Epithelial cell of proximal tubule (primary cell): ENCODE measurements at regions not wholly inside any gene's neighbourhood (a gene's known extent, or its start where the extent isn't known, plus 50 kb on each side); places are given as distances from the start of the nearest gene placed in this dataset.

ENCODE experiments used
- DNase-seq: peaks from one replicate; pipeline ENCODE4 v3.0.0-alpha.2; 2011; ENCODE audit warnings: low read depth
- H3K4me3 ChIP-seq: 2 replicates; pipeline ENCODE4 v1.5.1; 2011; ENCODE audit warnings: low read depth, mild to moderate bottlenecking, low read length
- CTCF ChIP-seq: conservative IDR thresholded peaks from 2 replicates; pipeline ENCODE4 v1.5.1; 2012; ENCODE audit warnings: low read depth, mild to moderate bottlenecking, low read length

GRCh38 chr5:76030343-76030742 is 52.8 kb upstream of the SV2C start:
- no peak overlapping the region for H3K4me3 ChIP-seq
- no peak for DNase-seq
- TF ChIP-seq CTCF, result no peak

DNA sequence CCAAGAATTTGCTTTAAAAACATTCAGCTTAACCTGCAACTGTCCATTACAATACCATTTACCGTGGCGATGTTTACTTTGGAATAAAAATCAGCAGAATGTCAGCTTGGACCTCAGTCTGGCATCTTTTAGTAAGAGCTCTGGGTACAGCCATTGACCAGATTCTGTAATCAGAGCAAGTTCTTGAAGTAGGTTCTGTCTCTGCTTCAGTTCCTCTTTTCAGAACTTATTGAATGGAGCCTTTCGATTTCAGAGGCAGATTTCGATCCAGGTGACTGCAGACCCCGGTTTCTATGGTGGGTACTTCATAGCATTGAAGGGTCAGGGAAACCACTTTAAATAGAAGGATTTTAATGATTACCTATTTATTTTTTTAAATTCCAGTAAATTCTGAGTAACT is 53.4 kb upstream of the SV2C start:
- no peak overlapping the region for H3K4me3 ChIP-seq
- DNase-seq, result no peak
- TF ChIP-seq CTCF, result no peak

GRCh38 chr5:76025790-76026189 is 57.4 kb upstream of the SV2C start:
- no peak overlapping the region for H3K4me3 ChIP-seq
- no peak for TF ChIP-seq CTCF
- DNase-seq, result no peak

DNA sequence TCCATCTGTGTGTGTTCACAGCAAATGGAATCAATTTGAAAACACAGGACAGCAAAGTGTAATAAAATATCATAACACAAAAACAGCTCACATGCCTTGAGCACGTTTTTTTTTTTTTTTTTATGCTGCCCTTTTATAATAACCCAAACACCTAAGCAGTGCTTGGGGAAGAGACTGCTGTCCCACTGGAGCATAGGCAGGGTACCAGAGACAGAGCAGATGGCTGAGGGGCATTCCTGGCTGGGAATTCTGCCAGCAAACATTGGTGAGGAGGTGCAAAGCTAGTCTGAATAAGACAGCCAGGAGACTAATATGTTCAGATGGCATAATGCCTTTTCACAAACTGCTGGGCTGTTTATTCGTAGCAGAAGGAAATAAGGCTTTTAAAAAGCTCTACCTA is 58.1 kb upstream of the SV2C start:
- no peak for TF ChIP-seq CTCF

GRCh38 chr5:76022611-76023010 is 60.6 kb upstream of the SV2C start:
- no peak for DNase-seq
- TF ChIP-seq CTCF, result no peak
- no peak overlapping the region for H3K4me3 ChIP-seq

More for the DNA sequence above, 58.1 kb upstream of the SV2C start:
- no peak for DNase-seq
- H3K4me3 ChIP-seq, result no peak overlapping the region

DNA sequence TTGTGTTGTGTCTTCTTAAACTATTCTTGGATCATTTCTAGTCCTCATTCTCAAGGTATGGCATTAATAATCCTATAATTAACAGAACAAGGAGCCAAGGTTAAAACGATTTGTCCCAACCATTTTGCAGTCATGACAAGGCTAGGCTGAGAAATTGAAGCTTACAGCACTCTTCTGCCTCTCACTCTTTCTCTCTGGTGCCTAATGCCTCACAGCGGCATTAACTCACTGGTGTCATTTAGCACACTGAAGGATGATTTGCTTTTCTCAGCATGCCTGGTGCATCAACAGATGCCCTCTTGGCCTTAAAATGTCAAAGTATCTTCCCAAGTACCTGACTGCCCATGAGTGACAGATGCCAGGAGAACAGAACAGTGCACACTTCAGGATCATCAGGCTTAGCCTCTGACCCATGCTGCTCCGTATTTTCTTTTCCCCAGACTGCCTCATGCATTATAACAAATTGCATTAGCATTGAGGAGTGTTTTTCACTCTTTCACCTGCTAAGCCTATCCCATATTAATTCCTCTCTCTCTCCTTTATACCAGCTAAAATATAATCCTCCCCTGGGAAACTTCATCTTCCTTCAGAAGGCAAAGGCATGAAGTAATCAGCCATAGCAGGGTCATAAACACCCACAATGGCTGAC is 61.1 kb upstream of the SV2C start:
- TF ChIP-seq CTCF, result no peak
- DNase-seq, result no peak
- H3K4me3 ChIP-seq, result no peak overlapping the region

GRCh38 chr5:76016258-76016657 is 66.9 kb upstream of the SV2C start:
- DNase-seq, result no peak
- peak; percentile 36 for TF ChIP-seq CTCF
- H3K4me3 ChIP-seq, result no peak overlapping the region
